ENCODE measurements at regions not wholly inside any gene's neighbourhood (a gene's known extent, or its start where the extent isn't known, plus 50 kb on each side); places are given as distances from the start of the nearest gene placed in this dataset.

- no peak for DNase-seq
These were observed 132.8 kb upstream of the BTG1 start for GRCh38 chr12:92278378-92278828.

- DNase-seq, result no peak
These were observed 132.1 kb upstream of the BTG1 start for GRCh38 chr12:92277795-92278194.

GRCh38 chr12:92276276-92276675 is 130.6 kb upstream of the BTG1 start:
- DNase-seq, result no peak

GRCh38 chr12:92275443-92276154 is 130.0 kb upstream of the BTG1 start:
- DNase-seq, result no peak

- no peak for DNase-seq
These were observed 127.4 kb upstream of the BTG1 start for GRCh38 chr12:92273076-92273475.

GRCh38 chr12:92272061-92272964 is 126.7 kb upstream of the BTG1 start:
- no peak for DNase-seq

- no peak for DNase-seq
These were observed 125.7 kb upstream of the BTG1 start for GRCh38 chr12:92271341-92271740.

GRCh38 chr12:92270521-92270920 is 124.9 kb upstream of the BTG1 start:
- DNase-seq, result peak in 3 of 56 donors; percentile 3 to 28 (median 6)

- DNase-seq, result no peak
These were observed 123.3 kb upstream of the BTG1 start for GRCh38 chr12:92268946-92269345.

GRCh38 chr12:92261692-92262091 is 116.0 kb upstream of the BTG1 start:
- no peak for DNase-seq

- no peak for DNase-seq
These were observed 115.4 kb upstream of the BTG1 start for GRCh38 chr12:92261071-92261470.

- no peak for DNase-seq
These were observed 114.1 kb upstream of the BTG1 start for GRCh38 chr12:92259696-92260251.

GRCh38 chr12:92259291-92259690 is 113.6 kb upstream of the BTG1 start:
- DNase-seq, result no peak

- no peak for DNase-seq
These were observed 111.6 kb upstream of the BTG1 start for GRCh38 chr12:92257261-92257660.

- DNase-seq, result no peak
These were observed 110.1 kb upstream of the BTG1 start for GRCh38 chr12:92255741-92256140.

GRCh38 chr12:92253301-92253700 is 107.7 kb upstream of the BTG1 start:
- DNase-seq, result no peak

- DNase-seq, result no peak
These were observed 103.3 kb upstream of the BTG1 start for GRCh38 chr12:92248977-92249376.

- DNase-seq, result peak in 3 of 56 donors; percentile 2 to 6 (median 2)
These were observed 98.4 kb upstream of the BTG1 start for GRCh38 chr12:92244036-92244435.

- DNase-seq, result no peak
These were observed 97.3 kb upstream of the BTG1 start for GRCh38 chr12:92242907-92243306.

- no peak for DNase-seq
These were observed 92.3 kb upstream of the BTG1 start for GRCh38 chr12:92237762-92238523.

GRCh38 chr12:92237262-92237661 is 91.6 kb upstream of the BTG1 start:
- no peak for DNase-seq
